HL-60 (cell line): ENCODE measurements at regions not wholly inside any gene's neighbourhood (a gene's known extent, or its start where the extent isn't known, plus 50 kb on each side); places are given as distances from the start of the nearest gene placed in this dataset.
A peak's percentile ranks its signal among the peaks of the same experiment; 100 is the strongest.

Source experiments
- DNase-seq, 2 experiments: peaks; one replicate each; pipeline ENCODE4 v3.0.0-alpha.2; 2010 to 2020; ENCODE audit warnings: low read depth in 1 of 2, low spot score in 1 of 2
- H3K27ac ChIP-seq: fragments of 250-450 bp; sonication (Bioruptor Pico); replicated peaks from 2 replicates; pipeline ENCODE4 v1.5.1; 2020; ENCODE audit warnings: mild to moderate bottlenecking, moderate library complexity
- H3K27me3 ChIP-seq: fragments of 250-450 bp; sonication (Bioruptor Pico); 2 replicates; pipeline ENCODE4 v1.5.1; 2021; ENCODE audit warnings: mild to moderate bottlenecking, moderate library complexity; ENCODE audit not compliant: insufficient read depth, poor library complexity, severe bottlenecking
- H3K4me3 ChIP-seq: replicated peaks from 2 replicates; pipeline ENCODE4 v1.5.1; 2011; ENCODE audit warnings: mild to moderate bottlenecking, control low read depth, low read length; ENCODE audit not compliant: insufficient read depth
- POLR2AphosphoS5 ChIP-seq: IDR thresholded peaks from 2 replicates; pipeline ENCODE4 v1.6.1; 2012; ENCODE audit warnings: low read depth
- SPI1 ChIP-seq: IDR thresholded peaks from 2 replicates; pipeline ENCODE4 v1.6.1; 2012; ENCODE audit warnings: low read depth, mild to moderate bottlenecking, borderline replicate concordance

- no peak for DNase-seq
- H3K27me3 ChIP-seq: peaks cover 3% of the 10 kb centered on the region
- peak; percentile 18; the same call in 1 of the 2 replicates for TF ChIP-seq SPI1
- TF ChIP-seq POLR2AphosphoS5: no peak
- no peak overlapping the region for H3K27ac ChIP-seq
- no peak overlapping the region for H3K4me3 ChIP-seq
Observed at GRCh38 chr7:104039363-104039762, 49.9 kb upstream of the RELN start.
